HL-60 (cell line): ENCODE measurements at regions not wholly inside any gene's neighbourhood (a gene's known extent, or its start where the extent isn't known, plus 50 kb on each side); places are given as distances from the start of the nearest gene placed in this dataset.

Experiments
- DNase-seq, 2 experiments: peaks; one replicate each; pipeline ENCODE4 v3.0.0-alpha.2; 2010 to 2020; ENCODE audit warnings: low read depth in 1 of 2, low spot score in 1 of 2
- H3K27ac ChIP-seq: fragments of 250-450 bp; sonication (Bioruptor Pico); replicated peaks from 2 replicates; pipeline ENCODE4 v1.5.1; 2020; ENCODE audit warnings: mild to moderate bottlenecking, moderate library complexity
- H3K27me3 ChIP-seq: fragments of 250-450 bp; sonication (Bioruptor Pico); 2 replicates; pipeline ENCODE4 v1.5.1; 2021; ENCODE audit warnings: mild to moderate bottlenecking, moderate library complexity; ENCODE audit not compliant: insufficient read depth, poor library complexity, severe bottlenecking
- H3K4me3 ChIP-seq: replicated peaks from 2 replicates; pipeline ENCODE4 v1.5.1; 2011; ENCODE audit warnings: mild to moderate bottlenecking, control low read depth, low read length; ENCODE audit not compliant: insufficient read depth
- GABPA ChIP-seq: IDR thresholded peaks from 2 replicates; pipeline ENCODE4 v1.6.1; 2012; ENCODE audit warnings: low read depth
- POLR2AphosphoS5 ChIP-seq: IDR thresholded peaks from 2 replicates; pipeline ENCODE4 v1.6.1; 2012; ENCODE audit warnings: low read depth
- SPI1 ChIP-seq: IDR thresholded peaks from 2 replicates; pipeline ENCODE4 v1.6.1; 2012; ENCODE audit warnings: low read depth, mild to moderate bottlenecking, borderline replicate concordance
- TF ChIP-seq, protein P1 (sequence below): IDR thresholded peaks from 2 replicates; pipeline ENCODE4 v1.6.1; 2012; ENCODE audit warnings: low read depth; ENCODE audit not compliant: insufficient replicate concordance
- TF ChIP-seq, protein P2 (sequence below): IDR thresholded peaks from one replicate; pipeline ENCODE4 v1.5.1; 2011; ENCODE audit warnings: low read length, control low read depth, inconsistent platforms; ENCODE audit not compliant: insufficient read depth

DNA sequence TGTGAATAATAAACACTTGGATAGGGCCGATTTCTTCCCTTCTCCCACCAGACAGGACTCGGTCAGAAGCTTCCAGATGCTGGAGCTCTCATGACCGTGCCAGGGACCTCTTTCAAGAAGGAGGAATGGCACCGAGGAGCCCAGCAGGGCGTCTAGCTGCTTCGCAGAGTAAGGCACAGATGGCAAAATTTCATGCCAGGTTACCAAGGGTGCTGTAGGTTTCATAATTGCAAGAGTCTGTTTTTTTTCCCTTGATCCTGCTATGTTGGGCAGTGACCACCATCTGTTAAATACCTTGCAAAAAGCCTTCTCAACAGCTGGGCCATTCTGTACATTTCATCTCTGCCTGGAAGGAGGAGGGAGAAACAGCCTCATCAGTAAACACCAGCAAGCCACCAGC lies 111.8 kb downstream of the EDN3 start:
- Histone ChIP-seq H3K27me3 (no peaks in the 10 kb centered on the region), H3K4me3 (no peak overlapping the region), H3K27ac (no peak overlapping the region)
- no peak for DNase-seq
- TF ChIP-seq, protein P1, sequence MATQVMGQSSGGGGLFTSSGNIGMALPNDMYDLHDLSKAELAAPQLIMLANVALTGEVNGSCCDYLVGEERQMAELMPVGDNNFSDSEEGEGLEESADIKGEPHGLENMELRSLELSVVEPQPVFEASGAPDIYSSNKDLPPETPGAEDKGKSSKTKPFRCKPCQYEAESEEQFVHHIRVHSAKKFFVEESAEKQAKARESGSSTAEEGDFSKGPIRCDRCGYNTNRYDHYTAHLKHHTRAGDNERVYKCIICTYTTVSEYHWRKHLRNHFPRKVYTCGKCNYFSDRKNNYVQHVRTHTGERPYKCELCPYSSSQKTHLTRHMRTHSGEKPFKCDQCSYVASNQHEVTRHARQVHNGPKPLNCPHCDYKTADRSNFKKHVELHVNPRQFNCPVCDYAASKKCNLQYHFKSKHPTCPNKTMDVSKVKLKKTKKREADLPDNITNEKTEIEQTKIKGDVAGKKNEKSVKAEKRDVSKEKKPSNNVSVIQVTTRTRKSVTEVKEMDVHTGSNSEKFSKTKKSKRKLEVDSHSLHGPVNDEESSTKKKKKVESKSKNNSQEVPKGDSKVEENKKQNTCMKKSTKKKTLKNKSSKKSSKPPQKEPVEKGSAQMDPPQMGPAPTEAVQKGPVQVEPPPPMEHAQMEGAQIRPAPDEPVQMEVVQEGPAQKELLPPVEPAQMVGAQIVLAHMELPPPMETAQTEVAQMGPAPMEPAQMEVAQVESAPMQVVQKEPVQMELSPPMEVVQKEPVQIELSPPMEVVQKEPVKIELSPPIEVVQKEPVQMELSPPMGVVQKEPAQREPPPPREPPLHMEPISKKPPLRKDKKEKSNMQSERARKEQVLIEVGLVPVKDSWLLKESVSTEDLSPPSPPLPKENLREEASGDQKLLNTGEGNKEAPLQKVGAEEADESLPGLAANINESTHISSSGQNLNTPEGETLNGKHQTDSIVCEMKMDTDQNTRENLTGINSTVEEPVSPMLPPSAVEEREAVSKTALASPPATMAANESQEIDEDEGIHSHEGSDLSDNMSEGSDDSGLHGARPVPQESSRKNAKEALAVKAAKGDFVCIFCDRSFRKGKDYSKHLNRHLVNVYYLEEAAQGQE: no peak
- TF ChIP-seq SPI1 (no peak), GABPA (no peak), POLR2AphosphoS5 (no peak)
- TF ChIP-seq, protein P2, sequence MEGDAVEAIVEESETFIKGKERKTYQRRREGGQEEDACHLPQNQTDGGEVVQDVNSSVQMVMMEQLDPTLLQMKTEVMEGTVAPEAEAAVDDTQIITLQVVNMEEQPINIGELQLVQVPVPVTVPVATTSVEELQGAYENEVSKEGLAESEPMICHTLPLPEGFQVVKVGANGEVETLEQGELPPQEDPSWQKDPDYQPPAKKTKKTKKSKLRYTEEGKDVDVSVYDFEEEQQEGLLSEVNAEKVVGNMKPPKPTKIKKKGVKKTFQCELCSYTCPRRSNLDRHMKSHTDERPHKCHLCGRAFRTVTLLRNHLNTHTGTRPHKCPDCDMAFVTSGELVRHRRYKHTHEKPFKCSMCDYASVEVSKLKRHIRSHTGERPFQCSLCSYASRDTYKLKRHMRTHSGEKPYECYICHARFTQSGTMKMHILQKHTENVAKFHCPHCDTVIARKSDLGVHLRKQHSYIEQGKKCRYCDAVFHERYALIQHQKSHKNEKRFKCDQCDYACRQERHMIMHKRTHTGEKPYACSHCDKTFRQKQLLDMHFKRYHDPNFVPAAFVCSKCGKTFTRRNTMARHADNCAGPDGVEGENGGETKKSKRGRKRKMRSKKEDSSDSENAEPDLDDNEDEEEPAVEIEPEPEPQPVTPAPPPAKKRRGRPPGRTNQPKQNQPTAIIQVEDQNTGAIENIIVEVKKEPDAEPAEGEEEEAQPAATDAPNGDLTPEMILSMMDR: no peak

DNA sequence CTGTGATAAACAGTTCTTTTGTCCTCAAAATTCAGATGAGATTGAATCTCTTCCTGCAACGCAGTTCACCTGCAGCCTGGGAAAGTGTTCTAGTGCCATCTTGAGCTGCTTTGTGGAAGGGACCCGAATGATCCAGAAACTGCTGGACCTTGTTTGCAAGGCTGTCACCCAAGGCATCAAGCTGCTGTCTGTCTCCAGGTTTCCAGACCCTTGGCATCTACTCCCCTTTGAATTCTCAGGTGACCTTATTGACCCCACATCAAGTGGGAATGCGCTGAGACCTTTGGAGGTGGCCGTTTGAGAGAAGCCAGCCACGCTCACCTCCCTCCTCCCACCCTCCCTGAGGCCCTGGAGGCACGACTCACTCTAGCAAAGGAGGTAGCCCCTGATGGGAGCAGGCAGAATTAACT lies 112.5 kb downstream of the EDN3 start:
- Histone ChIP-seq H3K27ac (no peak overlapping the region), H3K4me3 (no peak overlapping the region), H3K27me3 (no peaks in the 10 kb centered on the region)
- peak in 1 of 2 experiments; percentile 4 for DNase-seq
- no peak for TF ChIP-seq GABPA
- no peak for TF ChIP-seq POLR2AphosphoS5
- TF ChIP-seq, protein P2: no peak
- TF ChIP-seq, protein P1: no peak
- TF ChIP-seq SPI1: no peak

DNA sequence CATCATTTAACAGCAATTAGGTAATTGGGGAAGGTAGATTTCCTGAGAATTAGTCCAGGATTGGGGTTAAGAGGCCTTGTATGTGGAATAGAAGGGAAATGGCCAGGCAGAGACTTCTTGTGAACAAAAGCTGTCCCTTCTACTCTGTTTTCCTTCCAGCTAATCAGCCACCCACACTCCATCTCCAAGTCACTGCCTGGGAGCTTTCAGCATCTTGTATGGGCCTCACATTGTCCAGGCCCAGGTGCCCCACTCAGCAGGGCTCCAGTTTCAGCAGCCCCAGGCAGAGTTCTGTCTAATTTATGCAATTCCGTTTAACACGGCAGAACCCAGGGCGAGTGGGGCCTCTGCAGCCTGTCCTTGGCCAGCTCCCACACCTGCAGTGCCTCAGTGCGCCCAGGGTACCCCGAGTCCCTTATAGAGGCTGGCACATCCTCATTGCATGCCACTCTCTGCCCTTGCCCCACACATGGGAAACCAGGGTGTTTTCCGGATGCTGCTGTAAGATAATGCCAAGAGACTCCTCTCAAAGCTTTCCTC lies 113.0 kb downstream of the EDN3 start:
- Histone ChIP-seq H3K27ac (no peak overlapping the region), H3K27me3 (no peaks in the 10 kb centered on the region)

More for the DNA sequence above, 113.0 kb downstream of the EDN3 start:
- DNase-seq: no peak
- no peak overlapping the region for H3K4me3 ChIP-seq
- no peak for TF ChIP-seq SPI1
- TF ChIP-seq, protein P1: no peak
- TF ChIP-seq GABPA: no peak
